HG03520 (cell line): ENCODE measurements at regions not wholly inside any gene's neighbourhood (a gene's known extent, or its start where the extent isn't known, plus 50 kb on each side); places are given as distances from the start of the nearest gene placed in this dataset.
"Not testable (repeated sequence)": the region's sequence is repeated elsewhere in the genome, so short reads cannot be mapped to it uniquely, and the experiment has no call there.

ENCODE experiments used
- ATAC-seq: cut with Tn5 transposase; IDR thresholded peaks from one replicate; pipeline ENCODE4 v1.9.1; 2021; ENCODE audit warnings: mild to moderate bottlenecking, moderate library complexity; ENCODE audit not compliant: unreplicated experiment

GRCh38 chr15:37397266-37398022, 297.1 kb upstream of the MEIS2 start:
- no peak for ATAC-seq

DNA sequence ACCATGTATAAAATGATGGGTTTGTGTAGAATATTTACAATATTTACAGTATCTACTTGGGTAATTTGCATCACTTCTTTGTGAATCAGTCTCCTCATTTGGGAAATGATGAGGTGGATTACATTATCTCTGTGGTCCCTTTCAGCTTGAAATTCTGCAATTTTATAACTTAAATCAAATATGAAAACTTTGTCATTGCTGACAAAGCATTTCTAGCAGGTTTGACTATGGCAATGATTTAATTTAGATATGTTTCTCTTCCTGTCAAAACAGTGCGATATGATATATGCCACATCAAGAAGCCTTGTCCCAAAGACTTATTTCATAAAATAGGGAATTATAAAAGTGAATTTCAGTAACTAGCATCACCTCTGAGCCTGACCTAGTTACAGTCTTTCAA, 315.8 kb upstream of the MEIS2 start:
- no peak for ATAC-seq

DNA sequence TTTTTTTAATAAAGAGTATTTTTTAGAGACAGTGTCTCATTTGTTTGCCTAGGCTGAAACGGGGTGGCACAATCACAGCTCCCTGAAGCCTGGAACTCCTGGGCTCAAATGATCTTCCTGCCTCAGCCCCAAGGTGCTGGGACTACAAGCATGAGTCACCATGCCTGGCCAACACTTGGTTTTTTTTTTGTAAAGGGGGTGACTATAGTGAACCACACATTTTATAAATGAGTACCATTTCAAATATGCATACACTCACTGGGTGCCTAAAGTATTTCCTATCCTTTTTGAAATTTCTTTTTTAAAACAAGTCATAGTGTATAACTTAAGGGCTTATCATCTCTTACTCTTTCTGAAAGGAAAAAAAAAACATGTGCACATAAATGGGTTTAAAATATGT, 325.2 kb upstream of the MEIS2 start:
- ATAC-seq = no peak

DNA sequence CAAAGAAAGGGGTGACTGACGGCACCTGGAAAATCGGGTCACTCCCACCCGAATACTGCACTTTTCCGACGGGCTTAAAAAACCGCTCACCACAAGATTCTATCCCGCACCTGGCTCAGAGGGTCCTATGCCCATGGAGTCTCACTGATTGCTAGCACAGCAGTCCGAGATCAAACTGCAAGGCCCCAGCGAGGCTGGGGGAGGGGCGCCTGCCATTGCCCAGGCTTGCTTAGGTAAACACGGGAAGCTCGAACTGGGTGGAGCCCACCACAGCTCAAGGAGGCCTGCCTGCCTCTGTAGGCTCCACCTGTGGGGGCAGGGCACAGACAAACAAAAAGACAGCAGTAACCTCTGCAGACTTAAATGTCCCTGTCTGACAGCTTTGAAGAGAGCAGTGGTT, 327.0 kb upstream of the MEIS2 start:
- ATAC-seq = not testable (repeated sequence)

GRCh38 chr15:37446921-37447320, 346.6 kb upstream of the MEIS2 start:
- no peak for ATAC-seq

DNA sequence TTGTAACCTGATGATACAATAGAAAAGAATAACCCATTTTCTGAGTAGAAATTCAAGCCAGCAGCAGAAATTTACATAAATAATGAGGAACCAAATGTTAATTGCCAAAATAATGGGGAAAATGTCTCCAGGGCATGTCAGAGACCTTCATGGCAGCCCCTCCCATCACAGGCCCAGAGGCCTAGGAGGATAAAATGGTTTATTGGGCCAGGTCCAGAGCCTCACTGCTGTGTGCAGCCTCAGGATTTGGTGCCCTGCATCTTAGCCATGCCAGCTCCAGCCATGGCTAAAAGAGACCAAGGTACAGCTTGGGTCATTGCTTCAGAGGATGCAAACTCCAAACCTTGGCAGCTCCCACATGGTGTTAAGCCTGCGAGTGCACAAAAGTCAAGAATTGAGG, 352.1 kb upstream of the MEIS2 start:
- no peak for ATAC-seq

DNA sequence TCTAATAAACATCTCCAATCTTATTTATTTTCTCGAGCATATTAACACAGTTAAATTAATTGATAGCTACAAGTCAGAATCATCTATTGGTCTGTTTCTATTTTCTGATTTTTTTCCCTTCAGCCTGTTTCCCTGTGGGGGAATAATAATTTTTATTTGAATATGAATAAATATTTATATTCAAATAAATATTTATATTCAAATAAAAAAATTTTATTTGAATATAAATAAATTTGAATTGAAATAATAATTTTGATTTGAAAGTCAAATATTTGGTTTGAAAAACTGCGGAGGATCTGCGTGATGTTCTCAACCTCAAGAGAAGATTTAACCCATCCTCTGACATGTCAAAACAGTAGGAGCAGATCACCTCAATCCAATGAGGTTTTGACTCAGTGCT, 380.1 kb upstream of the MEIS2 start:
- no peak for ATAC-seq

- no peak for ATAC-seq
Observed at GRCh38 chr15:37481126-37481525, 380.8 kb upstream of the MEIS2 start.

- no peak for ATAC-seq
Observed at GRCh38 chr15:37483779-37484178, 383.4 kb upstream of the MEIS2 start.

DNA sequence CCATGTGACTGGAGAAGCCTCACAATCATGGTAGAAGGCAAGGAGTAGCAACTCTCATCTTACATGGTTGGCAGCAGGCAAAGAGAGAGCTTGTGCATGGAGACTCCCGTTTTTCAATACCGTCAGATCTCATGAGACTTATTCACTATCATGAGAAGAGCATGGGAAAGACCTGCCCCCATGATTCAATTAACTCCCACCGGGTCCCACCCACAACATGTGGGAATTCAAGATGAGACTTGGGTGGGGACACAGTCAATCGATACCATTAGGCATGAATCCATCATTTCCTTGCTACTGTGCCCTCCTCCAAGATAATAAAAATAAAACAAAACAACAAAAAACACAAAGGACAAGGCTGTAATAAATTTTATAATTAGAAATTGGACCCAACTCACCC, 384.7 kb upstream of the MEIS2 start:
- ATAC-seq = no peak

- ATAC-seq = no peak
Observed at GRCh38 chr15:37490707-37491106, 390.4 kb upstream of the MEIS2 start.

DNA sequence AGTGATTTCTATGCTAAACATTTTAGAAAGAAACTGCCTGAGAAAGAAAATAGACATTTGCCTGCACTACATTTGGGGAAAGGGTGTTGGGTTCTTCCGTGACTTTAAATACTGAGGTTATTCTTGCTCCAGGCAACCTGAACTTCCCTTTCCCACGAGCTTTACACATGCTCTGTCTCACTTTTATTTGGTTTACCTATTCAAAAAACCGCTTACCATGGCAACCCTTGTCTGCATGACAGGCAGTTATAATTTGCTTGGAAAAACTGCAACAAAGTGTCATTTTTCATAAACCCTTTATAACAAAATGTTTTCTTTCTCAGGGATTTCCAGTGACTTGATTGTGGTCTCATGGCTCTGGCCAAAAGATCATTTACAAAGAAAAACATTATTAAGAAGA, 416.3 kb upstream of the MEIS2 start:
- ATAC-seq = no peak

DNA sequence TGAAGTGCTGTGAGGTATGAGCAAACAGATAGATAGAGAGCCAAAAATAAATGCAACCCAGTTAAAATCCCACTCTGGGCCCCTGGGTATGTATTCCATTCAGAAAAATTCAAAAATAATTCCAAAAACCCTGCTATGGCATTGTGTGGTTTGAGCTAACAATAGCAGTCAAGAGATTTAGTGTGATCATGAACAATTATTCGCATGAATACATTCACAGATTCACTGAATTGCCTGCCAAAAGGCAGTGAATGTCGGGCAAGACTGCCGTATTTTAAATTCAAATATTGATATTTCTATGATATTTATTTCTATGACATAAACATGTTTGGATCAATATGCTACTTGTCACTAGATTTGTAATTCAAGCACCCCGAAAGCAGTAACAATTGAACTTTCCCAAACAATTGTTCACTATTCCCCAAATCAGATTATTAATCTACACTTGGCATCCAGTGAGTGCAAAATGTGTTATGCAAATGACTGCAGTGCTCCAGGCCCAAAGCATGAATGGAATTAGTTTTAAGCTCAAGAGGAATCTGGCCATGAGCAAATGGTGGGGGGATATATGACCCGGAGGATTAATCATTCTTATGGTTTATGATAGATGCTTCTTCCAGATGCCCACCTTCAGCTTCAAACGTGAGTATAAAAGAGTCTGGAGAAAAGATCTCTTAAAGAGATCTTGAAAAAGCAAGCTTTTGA, 417.0 kb upstream of the MEIS2 start:
- no peak for ATAC-seq

GRCh38 chr15:37518436-37518835, 416.0 kb upstream of the TMCO5A start:
- ATAC-seq = no peak

DNA sequence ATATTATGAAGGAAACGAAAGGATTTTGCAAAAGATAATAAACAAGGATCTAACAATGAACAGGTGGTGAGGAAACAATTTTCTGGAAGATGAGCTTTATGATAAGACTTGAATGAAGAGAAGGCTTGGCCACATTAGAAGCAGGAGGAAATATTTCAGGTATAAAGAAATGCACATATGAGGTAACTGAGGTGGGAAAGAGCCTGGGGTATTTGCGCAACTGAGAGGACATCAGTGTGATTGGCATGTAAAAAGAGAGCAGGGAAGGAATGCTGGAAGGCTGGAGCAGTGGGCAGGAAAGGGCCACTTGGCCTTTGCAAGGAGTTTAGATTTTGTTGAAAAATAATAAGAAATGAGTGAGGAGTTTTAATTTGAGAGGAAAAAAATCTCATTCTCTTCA, 414.4 kb upstream of the TMCO5A start:
- ATAC-seq = no peak

- ATAC-seq = no peak
Observed at GRCh38 chr15:37520882-37521281, 413.6 kb upstream of the TMCO5A start.

DNA sequence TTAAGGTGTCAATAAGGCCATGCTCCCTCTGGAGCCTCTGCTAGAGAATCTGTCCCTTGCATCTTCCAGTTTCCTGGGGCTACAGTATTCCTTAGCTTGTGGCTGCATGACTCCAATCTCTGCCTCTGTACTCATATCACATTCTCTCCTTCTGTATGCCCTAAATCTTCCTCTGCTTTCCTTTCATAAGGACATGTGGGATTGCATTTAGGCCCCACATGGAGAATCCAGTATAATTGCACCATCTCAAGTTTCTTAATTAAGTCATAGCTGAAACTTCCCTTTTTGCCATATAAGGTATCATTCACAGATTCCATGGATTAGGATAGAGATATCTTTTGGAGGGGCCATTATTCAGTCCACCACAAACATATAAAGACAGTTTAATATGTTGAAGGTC, 409.8 kb upstream of the TMCO5A start:
- ATAC-seq = no peak

DNA sequence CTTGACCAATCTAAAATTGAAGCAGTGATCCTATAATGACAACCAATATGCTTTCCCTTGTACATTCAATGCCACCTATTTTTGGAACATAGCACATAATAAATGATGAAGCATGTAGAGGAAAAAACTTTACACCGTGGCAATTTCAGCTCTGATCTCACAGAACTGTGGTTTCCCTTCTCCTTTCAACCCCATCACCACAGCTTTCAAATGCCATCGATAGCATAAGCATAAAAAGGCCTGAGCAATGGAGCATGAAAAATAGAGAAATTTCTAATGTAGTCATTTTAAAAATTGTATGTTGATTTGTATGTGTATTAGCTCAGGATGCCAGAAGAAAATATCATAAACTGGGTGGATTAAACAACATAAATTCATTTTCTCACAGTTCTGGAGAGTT, 406.0 kb upstream of the TMCO5A start:
- ATAC-seq = no peak

DNA sequence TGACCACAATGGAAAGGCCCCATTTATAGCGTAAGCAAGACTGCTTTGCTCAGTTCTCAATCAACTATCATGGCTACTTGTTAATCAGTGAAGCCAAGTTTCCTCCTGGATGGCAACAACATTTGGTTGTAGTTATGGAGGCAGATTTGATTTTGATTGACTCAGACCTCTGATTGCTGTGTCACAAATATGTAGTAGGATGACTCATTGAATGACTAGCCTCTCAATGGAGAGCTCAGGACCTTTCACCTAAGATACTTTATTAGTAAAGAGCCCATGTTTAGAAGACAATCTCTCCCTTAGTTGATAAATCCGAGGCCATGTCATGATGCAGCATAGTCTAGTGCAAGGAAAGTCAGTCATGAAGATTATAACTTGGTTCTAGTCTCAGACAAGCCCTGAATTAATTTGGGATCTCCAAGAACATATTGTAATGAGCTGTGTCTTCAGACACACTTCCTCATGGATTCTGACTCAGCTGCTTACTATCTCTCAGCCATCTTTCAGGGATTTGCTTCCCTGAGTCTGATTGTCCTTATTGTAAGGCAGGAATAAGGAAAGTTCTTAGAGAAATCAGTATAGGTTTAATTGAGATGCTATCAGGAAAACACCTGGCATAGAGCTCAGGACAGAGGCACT, 397.4 kb upstream of the TMCO5A start:
- ATAC-seq = no peak

GRCh38 chr15:37537802-37538201, 396.6 kb upstream of the TMCO5A start:
- no peak for ATAC-seq

- no peak for ATAC-seq
Observed at GRCh38 chr15:37548116-37548515, 386.3 kb upstream of the TMCO5A start.

GRCh38 chr15:37550360-37551024, 383.9 kb upstream of the TMCO5A start:
- no peak for ATAC-seq
